ENCODE measurements at regions not wholly inside any gene's neighbourhood (a gene's known extent, or its start where the extent isn't known, plus 50 kb on each side); places are given as distances from the start of the nearest gene placed in this dataset.
"Not testable (repeated sequence)": the region's sequence is repeated elsewhere in the genome, so short reads cannot be mapped to it uniquely, and the experiment has no call there.

DNA sequence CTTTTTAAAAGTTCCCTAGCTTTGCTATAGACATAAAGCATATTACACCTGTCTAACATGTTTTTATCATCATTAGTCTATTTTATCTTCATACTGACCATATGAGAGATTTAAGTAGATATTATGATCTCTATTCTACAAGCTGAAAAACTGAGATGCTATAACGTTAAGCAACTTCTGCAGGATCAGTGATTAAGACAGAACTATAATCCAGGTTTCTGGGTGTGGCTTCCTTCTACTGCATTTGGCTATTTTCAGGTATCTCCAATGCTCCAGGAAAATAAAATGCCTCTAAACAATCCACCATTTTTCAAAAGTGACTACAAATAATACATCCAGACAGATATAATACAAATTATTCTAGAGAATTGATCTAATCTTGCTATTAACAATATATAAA, 53.4 kb downstream of the RGS2 start:
- FAIRE-seq: no peak

DNA sequence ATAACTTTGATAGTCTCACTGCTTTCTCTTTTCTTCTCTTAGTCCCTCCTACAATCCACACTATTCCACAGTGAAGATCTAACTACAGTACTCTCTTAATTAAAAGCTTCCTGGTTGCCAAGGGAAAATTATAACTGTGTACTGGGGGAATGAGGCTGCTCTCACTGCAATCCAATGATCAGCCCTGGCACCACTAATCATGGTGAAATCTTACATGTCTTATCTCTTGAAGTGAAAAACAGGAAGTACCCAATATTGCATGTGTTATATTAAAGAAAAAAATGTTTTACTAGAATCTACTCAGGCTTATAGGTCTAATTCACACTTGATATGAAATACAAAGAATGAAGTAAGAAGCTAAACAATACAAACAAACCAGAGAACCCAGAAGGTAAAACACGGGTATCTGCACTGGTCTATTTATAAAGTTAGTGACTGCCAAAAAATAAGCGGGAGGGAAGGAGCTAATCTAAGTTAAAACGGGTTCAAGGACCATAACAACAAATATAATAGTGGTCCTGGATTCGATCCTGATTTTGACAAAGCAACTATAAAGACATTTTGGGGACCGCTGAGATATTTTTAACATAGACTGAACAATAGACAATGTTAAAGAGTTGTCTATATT, 57.5 kb downstream of the RGS2 start:
- FAIRE-seq: no peak

DNA sequence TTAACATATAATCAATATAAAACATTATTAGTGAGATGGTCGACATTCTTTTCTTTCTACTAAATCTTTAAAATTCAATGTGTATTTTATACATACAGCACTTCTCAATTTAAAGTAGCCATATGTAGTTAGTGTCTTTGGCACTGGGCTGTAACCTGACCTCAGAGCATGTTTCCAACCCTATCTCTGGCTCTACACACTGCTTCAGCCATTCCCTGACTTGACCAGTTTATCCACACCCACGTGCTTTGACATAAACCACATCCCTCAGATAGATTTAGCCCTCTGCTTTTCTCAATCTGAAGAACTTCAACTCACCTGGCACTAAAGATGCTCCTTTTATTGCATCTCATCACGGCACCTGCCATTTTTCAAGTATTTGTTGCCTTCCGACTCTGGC, 58.3 kb downstream of the RGS2 start:
- FAIRE-seq: no peak

DNA sequence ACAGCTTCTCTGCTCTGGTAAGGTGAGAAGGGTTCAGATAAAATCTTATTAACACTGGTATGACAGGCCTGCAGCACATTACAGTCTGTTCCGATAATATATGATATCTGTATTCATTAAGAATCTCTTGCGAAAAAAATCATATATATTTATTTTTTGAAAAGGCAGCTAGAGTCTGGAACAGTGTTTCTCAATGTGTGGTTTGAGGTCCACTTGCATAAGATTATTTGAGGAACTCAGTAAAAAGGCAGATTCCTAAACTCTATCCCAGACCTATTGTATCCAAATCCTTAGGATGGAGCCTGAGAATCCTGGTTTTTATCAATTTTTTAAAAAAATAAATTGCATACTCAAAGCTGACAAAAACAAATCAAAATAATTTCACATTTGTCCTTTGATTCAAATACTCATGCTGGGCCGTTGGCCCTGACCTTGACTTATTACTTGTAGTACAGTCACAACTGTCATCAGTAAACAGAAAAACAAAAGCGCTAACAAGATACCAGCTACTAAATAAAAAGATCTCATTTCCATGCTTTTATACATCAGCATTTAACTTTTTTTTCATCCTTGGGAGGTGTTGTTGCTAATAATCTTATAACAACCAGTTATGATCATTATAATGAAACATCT, 60.6 kb downstream of the RGS2 start:
- no peak for FAIRE-seq

DNA sequence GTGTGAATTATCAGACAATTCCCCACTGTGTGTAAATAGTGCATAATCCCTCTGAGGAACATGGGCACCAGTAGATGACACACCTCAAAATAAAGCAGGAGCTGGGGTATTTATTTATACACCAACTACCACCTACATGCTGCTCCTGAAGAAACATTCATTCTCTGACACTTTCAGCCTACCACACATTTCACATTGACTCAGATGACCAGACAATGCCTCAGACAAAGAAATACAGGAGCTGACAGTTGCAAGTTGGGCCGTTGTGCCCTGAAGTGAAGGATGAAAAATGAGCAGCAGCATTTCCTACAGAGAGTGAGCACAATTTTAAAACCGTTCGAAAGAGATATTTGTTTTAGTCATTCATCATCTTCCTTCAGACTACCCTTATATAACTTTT, 63.2 kb downstream of the RGS2 start:
- FAIRE-seq: no peak

DNA sequence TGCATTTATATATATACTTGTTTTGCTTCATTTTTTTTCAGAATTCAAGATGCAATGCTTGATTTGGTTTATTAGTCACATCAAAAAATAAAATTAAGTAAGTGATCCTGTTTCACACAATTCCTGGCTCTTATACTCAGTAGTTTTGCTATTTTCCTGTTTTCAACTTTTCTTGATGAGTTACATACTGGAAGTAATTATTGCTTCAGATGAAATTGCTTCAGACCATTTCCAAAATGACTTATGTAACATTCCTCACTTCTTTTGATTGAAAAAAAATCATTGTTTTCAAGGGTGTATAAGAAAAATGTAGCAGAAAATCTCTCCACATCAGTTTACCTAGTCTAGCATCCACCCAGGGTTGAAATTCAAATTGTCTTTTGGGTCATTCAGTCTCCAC, 65.0 kb downstream of the RGS2 start:
- FAIRE-seq: no peak

DNA sequence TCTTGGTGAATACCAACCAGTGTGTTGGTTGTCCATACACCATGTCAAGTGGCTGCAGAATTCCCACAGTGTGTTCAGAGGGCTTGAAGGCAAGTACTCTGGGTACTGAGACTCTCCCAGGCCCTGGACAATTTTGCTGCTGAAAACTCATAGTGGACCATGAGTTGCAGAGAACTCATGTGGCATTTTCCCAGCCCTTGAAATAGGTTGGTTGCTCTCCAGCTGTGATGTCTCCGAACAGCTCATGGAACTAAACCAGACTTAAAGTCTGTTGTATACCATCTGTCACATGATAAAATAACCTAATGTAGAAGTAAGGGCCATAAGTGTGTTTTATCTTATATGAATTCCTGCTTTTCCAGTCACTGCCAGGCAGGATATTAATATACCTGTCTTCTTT, 67.8 kb downstream of the RGS2 start:
- FAIRE-seq: no peak

DNA sequence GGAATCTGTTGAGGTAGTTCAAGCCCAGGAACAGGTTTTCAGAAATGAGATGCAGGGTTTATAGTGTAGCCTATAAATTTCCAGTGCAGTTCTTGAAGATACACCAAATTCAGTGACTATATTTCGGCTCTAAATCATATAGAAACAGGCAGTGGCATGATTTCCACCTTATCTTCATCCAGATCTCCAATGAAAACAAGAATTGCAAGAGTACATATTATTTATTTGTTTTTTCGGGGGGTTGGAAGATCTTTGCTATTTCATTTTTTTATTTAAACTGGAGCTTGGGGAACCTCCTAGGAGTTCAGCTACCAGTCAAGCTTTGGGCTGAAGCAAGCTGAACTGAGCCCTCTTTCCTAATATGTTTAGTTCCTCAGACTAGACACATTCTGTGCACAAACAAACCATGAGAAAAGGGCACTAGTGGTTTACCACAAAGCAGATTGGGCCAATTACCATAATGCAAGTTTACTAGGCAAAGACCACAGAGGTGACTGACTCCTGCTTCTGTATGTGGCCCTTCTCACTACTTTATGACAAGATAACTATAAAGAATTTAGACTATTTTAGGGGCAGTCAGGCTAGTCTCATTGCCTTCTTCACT, 68.5 kb downstream of the RGS2 start:
- FAIRE-seq: no peak

DNA sequence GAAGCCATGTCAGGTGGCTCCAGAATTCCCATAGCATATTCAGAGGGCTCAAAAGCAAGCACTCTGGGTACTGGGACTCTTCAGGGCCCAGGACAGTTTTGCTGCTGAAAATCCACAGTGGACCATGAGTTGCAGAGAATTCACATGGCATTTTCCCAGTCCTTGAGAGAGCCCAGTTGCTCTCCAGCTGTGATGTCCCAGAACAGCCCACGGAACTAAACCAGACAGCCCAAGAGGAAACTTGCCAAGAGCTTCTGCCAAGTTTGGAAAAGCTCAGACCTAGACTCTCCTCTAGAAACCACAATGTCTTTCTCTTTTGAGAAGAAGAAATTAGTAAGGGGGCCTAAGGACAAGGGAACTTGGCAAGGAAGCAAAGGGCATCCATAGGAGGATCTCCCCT, 69.4 kb downstream of the RGS2 start:
- FAIRE-seq: no peak

DNA sequence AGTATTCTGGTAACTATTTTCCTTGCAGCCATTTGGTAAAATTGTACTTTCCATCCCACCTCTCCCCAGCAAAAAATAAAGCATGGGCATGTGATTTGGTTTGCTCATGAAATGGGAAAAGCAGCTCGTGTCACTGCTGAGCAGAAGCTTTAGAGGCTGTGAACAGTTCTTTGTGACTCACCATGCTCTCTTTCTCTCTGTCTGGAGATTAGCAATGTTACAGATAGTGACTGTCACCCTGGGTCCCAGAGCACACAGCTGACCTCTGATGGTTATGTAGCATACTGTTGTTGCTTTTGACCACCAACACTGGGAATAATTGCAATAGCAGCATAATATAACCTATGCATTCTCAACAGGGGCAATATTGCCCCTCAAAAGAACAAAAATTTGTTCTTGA, 70.6 kb downstream of the RGS2 start:
- no peak for FAIRE-seq

DNA sequence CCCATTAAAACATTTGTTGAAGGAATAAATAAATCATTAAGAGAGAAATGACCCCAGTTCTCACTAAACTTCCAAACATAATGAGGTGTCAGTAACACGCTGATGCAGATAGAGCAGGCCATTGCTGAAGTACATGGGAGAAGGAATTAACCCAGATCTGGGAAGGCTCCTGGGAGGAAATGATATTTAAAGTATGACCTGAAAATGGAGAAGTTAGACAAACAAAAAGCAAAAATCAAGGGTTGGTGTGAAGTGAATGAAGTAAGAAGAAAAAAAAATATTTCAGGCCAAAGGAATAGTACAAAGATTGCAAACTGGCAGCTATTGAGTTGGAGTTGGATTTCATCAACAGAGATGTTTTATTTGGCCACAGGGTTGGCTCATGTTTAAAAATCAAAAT, 71.4 kb downstream of the RGS2 start:
- no peak for FAIRE-seq

DNA sequence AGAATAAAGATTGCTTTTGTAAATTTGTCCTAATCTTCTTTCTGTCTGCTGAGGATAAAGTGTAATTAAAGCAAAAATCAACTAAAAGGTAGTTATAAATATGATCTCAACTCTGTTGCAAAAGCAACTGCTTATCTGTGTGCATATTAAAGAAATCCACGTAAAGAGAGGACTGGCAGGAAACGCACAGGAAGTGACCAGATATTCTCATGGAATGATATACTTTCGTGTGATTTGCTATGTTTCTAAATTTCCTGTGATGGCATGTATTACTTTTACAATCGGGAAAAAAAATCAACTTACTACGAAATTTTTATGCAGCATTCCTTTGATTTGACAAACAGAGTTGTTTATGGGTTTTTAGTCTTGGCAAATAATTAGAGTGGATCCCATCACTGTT, 75.4 kb downstream of the RGS2 start:
- no peak for FAIRE-seq

DNA sequence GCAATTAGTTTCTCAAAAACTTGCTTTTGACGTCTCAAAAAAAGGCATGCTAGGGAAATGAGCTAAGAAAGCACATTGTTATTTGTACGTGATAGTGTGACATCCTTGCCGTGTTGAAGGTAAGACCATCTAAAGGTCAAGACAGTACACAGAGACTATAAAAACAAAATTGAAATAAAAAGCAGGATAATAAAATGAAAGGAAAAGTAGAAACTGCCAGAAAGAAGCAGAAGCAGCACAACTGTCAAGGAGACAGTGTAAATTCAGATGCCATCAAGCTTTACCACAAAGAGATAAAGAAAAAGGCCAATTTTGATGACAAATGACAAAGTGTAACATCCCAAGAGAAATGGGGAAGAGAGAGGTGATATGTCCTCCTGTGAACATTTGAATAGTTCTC, 76.5 kb downstream of the RGS2 start:
- FAIRE-seq: peak; percentile 24

DNA sequence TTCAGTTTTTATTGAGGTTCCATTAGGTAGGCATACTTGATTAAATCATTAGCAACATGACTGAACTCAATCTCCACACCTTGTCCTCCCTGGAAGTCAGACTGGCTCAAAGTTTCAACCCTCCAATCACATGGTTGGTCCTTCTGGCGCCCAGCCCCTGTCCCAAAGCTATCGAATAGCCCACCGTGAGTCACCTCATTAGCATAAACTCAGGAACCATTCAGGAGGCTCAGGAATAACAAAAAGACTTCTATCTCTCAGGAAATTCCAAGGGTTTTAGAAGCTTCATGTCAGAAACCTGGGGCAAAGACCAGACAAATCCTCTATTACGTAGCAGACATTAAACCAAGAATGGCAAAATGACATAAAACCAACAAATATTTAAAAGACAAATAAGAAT, 78.6 kb downstream of the RGS2 start:
- no peak for FAIRE-seq

DNA sequence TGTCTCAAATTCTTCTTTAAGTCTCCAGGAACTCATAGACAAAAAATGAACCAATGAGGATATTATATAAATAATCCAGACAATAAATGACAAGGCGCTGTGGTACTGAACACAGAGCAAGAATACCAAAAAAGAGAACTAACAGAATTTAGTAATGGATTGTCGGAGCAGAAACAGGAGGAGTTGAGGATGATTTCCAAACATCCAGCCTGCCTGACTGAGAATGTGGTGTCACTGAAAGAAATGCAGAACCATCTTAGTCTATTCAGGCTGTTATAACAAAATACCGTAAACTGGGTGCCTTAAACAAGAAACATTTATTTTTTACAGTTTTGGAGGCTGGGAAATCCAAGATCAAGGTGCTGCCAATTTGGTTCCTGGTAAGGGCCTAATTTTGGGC, 79.7 kb downstream of the RGS2 start:
- FAIRE-seq: no peak

DNA sequence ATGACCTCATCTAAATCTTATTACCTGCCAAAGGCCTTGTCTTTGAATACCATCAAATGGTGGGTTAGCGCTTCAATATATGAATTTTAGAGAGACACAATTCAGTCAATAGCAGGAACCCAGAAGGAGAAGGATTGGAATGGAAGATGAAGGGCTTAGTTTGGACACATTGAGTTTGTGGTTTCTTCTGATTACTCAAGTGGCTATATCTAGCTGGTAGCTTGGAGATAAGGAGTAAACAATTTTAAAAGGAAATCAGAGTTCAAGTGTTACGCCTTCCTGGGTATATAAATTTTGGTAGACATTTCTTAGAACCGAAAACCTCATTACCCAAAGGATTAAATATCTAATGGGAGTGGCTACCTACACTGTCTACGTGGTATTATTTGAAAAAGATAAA, 80.2 kb downstream of the RGS2 start:
- no peak for FAIRE-seq

DNA sequence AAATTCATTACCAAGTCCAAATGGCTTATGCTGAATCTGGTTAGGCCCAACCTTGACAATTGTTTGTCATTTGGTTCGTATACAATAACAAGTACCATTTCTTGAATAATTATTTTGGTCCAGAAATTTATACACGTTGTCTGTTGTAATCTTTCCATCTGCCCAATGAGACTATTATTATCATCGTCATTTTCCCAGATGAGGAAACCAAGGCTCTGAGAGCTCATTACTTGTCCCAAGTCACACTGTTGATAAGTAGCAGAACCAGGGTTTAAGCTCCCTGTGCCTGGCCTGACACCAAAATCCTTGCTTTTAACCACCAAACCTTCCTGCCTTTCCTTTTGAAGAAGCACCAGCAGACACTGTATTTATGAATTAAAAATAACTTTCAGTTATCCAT, 81.3 kb downstream of the RGS2 start:
- FAIRE-seq: no peak

DNA sequence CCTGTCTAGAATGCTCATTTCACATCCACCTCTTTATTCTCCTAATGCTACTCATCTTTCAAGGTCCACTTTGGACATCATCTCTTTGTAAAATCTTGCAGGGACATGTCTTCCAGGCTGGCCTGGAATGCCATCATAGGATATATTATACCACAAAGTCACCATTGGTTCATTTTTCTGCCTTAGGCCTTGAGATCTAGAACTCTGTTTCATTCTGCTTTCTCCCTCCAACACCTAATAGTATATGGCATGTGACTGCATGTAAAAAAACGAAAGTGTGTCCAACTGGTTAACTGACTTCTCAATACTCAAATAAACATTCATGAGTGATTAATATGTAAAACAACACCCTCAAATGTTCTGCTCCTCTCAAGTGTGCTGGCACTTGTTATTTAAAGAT, 84.1 kb downstream of the RGS2 start:
- no peak for FAIRE-seq

DNA sequence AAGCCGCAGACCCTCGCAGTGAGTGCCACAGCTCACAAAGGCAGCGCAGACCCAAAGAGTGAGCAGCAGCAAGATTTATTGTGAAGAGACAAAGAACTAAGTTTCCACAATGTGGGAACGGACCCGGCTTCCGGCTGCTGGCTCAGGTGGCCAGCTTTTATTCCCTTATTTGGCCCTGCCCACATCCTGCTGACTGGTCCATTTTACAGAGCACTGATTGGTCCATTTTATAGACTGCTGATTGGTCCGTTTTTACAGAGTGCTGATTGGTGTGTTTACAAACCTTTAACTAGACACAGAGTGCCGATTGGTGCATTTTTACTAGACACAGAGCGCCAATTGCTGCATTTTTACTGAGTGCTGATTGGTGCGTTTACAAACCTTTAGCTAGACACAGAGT, 86.6 kb downstream of the RGS2 start:
- not testable (repeated sequence) for FAIRE-seq

DNA sequence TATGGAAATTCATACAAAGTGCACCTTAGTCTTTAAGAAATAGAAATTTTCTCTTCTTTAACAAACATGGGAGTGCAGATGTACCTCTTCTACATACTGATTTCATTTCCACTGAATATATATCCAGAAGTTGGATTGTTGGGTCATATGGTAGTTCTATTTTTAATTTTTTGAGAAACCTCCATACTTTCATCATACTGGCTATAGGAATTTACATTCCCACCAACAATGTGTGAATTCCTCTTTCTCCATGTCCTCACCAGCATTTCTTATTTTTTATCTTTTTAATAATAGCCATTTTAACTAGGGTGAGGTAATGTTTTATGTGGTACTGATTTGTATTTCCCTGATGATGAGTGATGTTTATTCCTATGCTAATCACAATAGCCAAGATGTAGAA, 87.5 kb downstream of the RGS2 start:
- FAIRE-seq: no peak

DNA sequence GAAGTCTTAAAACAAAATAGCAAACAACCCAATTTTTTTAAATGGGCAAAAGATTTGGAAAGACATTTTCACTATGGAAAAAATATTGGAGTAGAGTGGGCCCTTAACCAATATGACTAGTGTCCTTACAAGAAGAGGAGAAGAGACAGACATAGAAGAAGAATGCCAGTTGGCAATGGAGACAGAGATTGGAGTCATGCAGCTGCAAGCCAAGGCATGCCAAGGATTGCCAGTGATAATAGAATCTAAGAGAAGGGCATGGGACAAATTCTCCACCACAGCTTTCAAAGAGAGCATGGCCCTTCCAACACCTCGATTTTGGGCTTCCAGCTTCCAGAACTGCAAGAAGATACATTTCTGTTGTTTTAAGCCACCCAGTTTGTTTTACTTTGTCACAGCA, 92.7 kb downstream of the RGS2 start:
- FAIRE-seq: no peak

DNA sequence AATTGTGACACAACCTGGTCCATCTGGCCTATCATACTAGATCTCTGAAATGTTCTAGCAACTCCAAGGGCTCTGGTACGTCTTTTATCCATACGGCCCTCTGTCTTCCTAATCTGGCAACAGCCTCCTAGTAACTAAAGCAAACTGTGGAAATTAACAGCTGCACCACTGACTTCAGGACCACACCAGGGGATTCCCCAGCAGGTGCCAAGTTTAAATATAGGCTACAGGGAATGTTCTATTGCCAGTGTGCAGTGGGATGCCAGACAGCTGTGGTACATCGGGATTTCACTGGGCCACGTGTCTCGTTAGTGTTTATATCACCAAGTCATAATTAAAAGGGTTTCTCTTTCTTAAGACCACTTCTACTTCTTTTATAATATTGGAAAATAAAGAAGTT, 94.3 kb downstream of the RGS2 start:
- no peak for FAIRE-seq

DNA sequence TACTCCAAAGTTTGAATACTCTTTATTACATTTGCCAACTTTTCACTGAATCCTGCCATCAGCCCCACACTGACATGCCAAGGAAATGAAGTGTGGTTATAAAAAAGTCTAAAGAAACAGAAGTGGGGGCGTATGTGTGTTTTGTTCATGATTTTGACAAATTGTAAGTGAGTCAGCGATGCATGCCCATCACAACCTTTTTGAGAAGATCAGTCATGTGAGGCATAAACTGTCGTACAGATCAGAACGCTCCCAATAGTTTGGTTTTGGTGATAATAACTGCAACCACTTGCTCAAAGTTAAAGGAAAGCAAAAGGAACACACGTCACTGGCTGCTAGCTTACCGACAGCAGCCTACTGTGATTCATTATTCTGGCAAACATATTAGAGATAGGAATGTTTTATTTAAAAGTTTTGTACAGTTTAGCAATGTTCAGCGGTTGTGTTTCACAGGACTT, 95.6 kb downstream of the RGS2 start:
- no peak for FAIRE-seq

DNA sequence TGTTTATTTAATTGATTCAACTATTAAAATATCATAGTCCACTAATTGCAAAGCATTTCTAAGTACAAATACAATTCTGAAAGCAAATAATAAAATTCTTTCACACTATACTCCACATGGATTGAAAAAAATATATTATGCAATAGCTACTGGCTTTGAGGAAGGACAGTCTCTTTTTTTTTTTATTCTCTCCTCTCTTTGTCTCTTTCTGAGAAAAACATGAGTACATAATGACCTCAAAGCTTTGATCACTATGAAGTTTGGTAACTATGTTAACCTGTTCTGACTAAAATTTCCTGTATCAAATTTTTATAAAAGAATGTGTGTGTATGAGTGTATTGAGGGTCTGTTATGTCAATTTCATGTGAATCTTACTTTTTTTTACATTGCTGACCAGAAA, 96.2 kb downstream of the RGS2 start:
- no peak for FAIRE-seq

DNA sequence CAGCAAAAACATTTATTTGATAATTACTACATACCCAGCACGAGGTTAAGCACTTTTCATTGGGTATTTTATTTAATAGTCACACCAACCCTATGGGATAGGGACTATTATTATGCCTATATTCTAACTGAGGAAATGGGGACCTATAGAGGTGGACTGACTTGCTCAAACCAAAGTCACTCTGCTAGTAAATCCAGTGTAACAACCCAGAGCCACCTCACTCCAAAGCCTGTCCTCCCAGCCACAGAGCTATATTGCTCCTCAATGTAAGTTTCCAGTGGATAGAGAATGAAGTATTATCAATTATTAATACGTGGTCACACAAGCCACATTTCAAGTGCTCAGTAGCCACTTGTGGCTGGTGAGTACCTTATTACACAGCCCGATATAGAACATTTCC, 97.5 kb downstream of the RGS2 start:
- no peak for FAIRE-seq

All from colon (tissue), 2 donors.